ENCODE measurements at regions not wholly inside any gene's neighbourhood (a gene's known extent, or its start where the extent isn't known, plus 50 kb on each side); places are given as distances from the start of the nearest gene placed in this dataset.

- TF ChIP-seq CTCF (tag by site-specific recombination; IDR thresholded peaks at IDR 0.05) (no peak), PBX3 (CRISPR knock-in tag; IDR thresholded peaks at IDR 0.05) (no peak), ZNF274 (IDR thresholded peaks at IDR 0.05; ENCODE audit: low read length) (no peak), ZNF274 (tag by site-specific recombination; IDR thresholded peaks at IDR 0.05; ENCODE audit: borderline replicate concordance) (no peak), ZBTB48 (tag by site-specific recombination; IDR thresholded peaks at IDR 0.05) (no peak), ZNF48 (tag by site-specific recombination; IDR thresholded peaks at IDR 0.05) (no peak), RBAK (tag by site-specific recombination; IDR thresholded peaks at IDR 0.05) (no peak), MZF1 (tag by site-specific recombination; IDR thresholded peaks at IDR 0.05; ENCODE audit: borderline replicate concordance) (no peak), ZNF707 (tag by site-specific recombination; IDR thresholded peaks at IDR 0.05) (no peak), ZNF18 (tag by site-specific recombination; IDR thresholded peaks at IDR 0.05) (no peak), ZNF670 (tag by site-specific recombination; IDR thresholded peaks at IDR 0.05; ENCODE audit: low read depth) (no peak), ZNF175 (tag by site-specific recombination; IDR thresholded peaks at IDR 0.05) (no peak)
These were observed 306.0 kb downstream of the ZNF608 start for GRCh38 chr5:124440471-124440870.

Data from HEK293 (cell line).